GM23338 (cell line): ENCODE measurements at regions not wholly inside any gene's neighbourhood (a gene's known extent, or its start where the extent isn't known, plus 50 kb on each side); places are given as distances from the start of the nearest gene placed in this dataset.

Source experiments
- CREB1 ChIP-seq: fragments of 250-450 bp; sonication (Bioruptor Pico); IDR thresholded peaks from 2 replicates; pipeline ENCODE4 v1.5.0; 2020; ENCODE audit warnings: low read depth, mild to moderate bottlenecking, moderate library complexity
- CTCF ChIP-seq, 2 experiments: fragments of 200-600 bp in 1 of 2; sonication (generic) in 1 of 2; conservative IDR thresholded peaks; 2 replicates each; pipeline versions ENCODE4 v1.5.1 to v1.6.1; 2016 to 2017; ENCODE audit warnings: antibody characterized with exemption in 2 of 2, low read depth in 2 of 2, mild to moderate bottlenecking in 2 of 2, moderate library complexity in 1 of 2
- ETS1 ChIP-seq: IDR thresholded peaks from 2 replicates; pipeline ENCODE4 v1.6.1; 2016; ENCODE audit warnings: antibody characterized with exemption
- EZH2 ChIP-seq: fragments of 200-600 bp; sonication (generic); IDR thresholded peaks from one replicate; pipeline ENCODE4 v1.8.0; 2017; ENCODE audit warnings: antibody characterized with exemption, mild to moderate bottlenecking, low read depth; ENCODE audit not compliant: unreplicated experiment
- EZH2phosphoT487 ChIP-seq: fragments of 200-600 bp; sonication (generic); IDR thresholded peaks from one replicate; pipeline ENCODE4 v1.8.1; 2018; ENCODE audit warnings: antibody characterized with exemption; ENCODE audit not compliant: unreplicated experiment
- JUNB ChIP-seq: IDR thresholded peaks from one replicate; pipeline ENCODE4 v1.6.1; 2016; ENCODE audit warnings: antibody characterized with exemption; ENCODE audit not compliant: unreplicated experiment
- NANOG ChIP-seq: IDR thresholded peaks from 2 replicates; pipeline ENCODE4 v1.6.1; 2016; ENCODE audit warnings: antibody characterized with exemption, borderline replicate concordance
- POLR2AphosphoS5 ChIP-seq: IDR thresholded peaks from 2 replicates; pipeline ENCODE4 v1.6.1; 2016; ENCODE audit warnings: antibody characterized with exemption, low read depth
- REST ChIP-seq: IDR thresholded peaks from one replicate; pipeline ENCODE4 v1.6.1; 2018; ENCODE audit warnings: antibody characterized with exemption; ENCODE audit not compliant: unreplicated experiment
- STAT1 ChIP-seq: IDR thresholded peaks from one replicate; pipeline ENCODE4 v1.6.1; 2016; ENCODE audit warnings: antibody characterized with exemption; ENCODE audit not compliant: unreplicated experiment
- ZNF114 ChIP-seq: fragments of 250-450 bp; sonication (Bioruptor Pico); IDR thresholded peaks from 2 replicates; pipeline ENCODE4 v1.5.0; 2020; ENCODE audit warnings: mild to moderate bottlenecking, moderate library complexity
- ZNF331 ChIP-seq: fragments of 250-450 bp; sonication (Bioruptor Pico); IDR thresholded peaks from 2 replicates; pipeline ENCODE4 v1.5.0; 2020; ENCODE audit warnings: low read depth, mild to moderate bottlenecking, moderate library complexity
- ZNF462 ChIP-seq: fragments of 250-450 bp; sonication (Bioruptor Pico); IDR thresholded peaks from 2 replicates; pipeline ENCODE4 v1.5.0; 2020; ENCODE audit warnings: mild to moderate bottlenecking, moderate library complexity

- TF ChIP-seq POLR2AphosphoS5: no peak
- TF ChIP-seq EZH2: no peak
- TF ChIP-seq CTCF (conservative IDR thresholded peaks at IDR 0.05; ENCODE audit: low read depth in 2 of 2): no peak
- no peak for TF ChIP-seq REST
- no peak for TF ChIP-seq EZH2phosphoT487
- no peak for TF ChIP-seq CREB1 (CRISPR knock-in tag)
- no peak for TF ChIP-seq ZNF114 (CRISPR knock-in tag)
- TF ChIP-seq JUNB: no peak
- TF ChIP-seq ETS1: no peak
- no peak for TF ChIP-seq NANOG
- TF ChIP-seq ZNF462 (CRISPR knock-in tag): no peak
- TF ChIP-seq STAT1: no peak
- no peak for TF ChIP-seq ZNF331
Measured at GRCh38 chr10:21181451-21181850, 284.3 kb upstream of the NEBL start.
